KG1 (cell line): ENCODE measurements at regions not wholly inside any gene's neighbourhood (a gene's known extent, or its start where the extent isn't known, plus 50 kb on each side); places are given as distances from the start of the nearest gene placed in this dataset.
"Not testable (repeated sequence)": the region's sequence is repeated elsewhere in the genome, so short reads cannot be mapped to it uniquely, and the experiment has no call there.

ENCODE experiments used
- DNase-seq: peaks from one replicate; lab custom pipeline; 2025; lab: John Stamatoyannopoulos, UW

DNA sequence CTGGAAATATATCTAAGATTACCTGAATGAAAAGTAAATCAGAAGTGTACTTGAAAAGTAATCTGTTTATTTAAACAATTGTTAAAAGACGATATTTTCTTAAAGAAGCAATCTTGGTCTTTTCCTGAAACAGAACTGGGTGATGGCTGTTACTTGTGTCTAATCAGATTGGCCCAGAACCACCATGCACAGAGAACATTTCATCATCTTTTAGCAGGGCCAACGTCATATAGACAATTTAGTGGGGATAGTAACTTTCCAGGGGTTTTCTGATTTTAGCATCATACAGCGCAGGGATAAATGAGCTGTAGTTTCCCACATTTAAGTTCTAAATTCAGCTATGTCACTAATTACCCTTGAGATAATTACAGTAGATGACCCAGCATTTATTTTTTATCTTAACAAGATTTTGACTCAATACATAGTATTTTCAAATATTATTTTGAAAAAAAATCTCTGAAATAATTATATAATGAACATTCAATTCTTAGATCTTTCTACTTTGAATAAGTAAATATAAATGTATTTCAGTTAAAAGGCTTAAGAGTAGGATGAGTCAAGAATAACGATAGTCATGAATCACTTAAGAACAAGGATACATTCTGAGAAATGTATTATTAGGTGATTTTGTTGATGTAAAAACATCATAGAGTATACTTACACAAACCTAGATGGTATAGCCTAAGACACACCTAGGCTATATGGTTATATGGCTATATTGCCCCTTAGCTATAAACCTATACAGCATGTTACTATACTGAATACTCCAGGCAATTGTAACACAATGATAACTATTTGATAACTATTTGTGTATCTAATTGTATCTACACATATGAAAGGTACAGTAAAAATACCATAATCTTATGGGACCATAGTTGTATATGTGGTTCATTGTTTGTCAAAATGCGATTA is 103.8 kb upstream of the MME start:
- no peak for DNase-seq

DNA sequence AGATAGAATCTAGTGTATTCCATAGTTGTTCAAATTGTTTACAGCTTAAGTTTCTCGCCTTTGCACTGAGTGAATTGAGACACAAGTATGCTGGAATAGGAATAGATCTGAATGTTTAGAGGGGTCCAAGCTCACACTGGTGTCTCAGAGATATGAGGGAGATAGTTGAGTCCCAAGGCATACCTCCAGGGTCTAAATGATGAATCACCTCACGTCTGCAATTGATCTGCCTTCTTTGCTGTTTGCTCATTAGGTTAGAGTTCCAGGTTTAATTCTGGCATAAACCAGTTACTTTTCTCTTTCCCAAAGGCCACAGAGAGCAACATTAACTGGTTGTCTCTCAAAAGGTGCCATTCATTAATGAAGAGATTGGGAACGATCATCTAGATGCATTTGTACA is 106.3 kb upstream of the MME start:
- no peak for DNase-seq

DNA sequence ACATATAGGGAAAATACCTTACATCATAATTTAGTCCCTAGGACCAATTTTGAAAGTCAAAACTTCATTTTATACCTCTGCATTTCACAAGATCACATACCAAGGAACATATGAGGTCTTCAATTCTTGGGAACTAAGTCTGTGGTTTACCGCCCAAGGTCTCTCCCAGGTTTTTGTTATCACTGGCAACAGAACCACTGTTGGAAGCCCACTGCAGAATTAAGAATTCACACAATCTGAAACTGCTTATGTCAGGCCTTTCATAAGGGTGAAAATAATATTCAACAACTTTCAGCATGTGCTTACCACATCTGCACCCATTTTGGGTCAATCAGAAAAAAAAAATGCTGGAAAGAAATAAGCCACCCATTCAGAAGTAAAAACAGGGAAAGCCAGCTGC is 107.2 kb upstream of the MME start:
- no peak for DNase-seq

DNA sequence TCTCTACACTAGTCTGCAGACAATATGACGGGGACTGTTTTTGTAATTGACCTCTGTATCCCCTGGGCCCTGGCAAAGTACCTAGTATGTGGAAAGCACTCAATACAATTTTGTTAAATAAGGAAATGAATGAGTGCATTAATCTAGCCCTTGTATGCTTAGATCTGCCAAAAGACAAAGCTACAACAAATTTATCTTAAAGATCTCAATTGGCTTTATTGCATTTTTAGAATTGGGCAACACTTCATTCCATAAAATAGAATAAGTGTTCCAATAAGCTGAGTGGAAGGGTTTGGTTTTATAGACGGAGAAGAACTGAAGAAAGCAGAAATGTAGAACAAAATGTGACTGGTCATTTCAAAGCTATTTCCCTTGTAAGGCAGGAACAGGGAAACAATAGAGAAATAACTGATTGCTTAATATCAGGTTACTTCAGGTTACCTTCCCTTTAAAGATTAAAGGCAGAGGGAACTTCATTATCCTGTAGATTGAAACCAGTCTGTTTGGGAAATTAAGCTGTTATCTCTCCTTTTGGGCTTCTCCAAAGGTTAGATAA is 108.3 kb upstream of the MME start:
- DNase-seq: no peak

DNA sequence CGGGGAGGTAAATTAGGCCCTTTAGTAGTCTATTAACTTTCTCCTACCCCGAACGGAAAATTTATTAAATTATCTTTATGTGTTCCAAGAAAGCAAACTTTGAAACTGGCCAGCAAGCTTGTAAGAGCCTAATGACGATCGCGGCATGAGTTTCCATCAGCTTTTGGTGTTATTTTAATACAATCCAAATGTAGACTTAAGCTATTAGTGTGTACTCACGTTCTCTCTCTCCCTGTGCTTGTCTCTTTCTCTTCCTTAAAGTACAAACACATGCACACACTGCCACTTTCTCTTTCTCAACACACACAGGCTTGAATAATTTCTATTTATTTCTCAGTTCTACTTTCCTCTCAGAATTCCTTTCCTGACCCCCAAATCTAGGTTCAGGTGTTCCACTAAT is 108.8 kb upstream of the MME start:
- DNase-seq: no peak

DNA sequence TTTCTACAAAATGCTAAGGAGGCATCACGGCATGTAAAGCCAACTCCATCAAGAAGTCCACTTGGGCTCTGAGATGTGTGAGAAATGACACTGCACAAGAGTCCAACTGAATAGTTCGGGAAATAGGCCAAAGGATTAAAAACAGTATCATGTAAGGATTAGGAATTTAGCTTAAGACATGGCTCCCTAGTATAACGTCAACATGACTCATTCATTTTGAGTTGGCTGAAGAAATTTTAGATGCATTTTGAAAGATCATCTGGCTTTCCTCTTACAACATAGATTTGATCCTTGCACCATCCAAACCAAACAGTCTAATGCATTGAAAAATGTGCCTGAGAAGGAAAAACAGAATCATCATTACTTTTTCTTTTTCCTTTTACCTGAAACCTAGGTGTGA is 109.3 kb upstream of the MME start:
- DNase-seq: no peak

DNA sequence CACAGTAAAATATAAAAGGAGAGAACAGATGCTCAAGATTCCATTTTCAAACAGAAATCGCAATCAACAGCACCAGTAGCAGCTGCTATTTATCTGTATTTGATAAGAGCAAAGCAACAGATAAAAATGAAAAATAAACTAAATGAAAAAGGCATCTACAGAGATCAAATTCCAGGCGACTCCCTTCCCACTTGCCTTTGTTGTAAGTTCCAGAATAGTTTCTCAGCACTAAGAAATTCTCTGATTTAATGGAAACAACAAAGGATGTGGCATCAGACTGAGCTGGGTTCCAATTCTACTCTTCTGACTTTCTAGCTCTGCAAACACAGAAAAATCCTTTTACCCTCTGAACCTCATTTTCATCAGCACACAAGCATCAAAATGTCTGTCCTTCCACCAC is 110.8 kb upstream of the MME start:
- no peak for DNase-seq

DNA sequence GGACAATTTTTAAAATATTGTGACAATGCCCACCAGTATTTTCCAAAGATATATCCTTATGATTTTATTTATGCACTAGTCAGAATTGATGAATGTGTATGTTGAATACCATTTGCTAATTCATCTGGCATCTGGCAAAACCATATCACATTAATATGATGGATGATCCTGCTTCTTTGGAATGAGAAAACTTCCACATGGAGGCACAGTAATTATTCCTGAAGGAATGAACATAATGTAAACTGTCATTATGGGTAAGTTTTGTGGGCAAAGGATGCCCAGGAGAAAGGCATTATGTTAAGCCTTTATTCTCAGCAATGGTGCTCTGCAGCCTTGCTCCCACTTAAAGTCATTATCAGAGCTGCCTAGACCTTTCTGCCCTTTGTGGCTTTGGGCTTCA is 113.0 kb upstream of the MME start:
- DNase-seq: no peak

DNA sequence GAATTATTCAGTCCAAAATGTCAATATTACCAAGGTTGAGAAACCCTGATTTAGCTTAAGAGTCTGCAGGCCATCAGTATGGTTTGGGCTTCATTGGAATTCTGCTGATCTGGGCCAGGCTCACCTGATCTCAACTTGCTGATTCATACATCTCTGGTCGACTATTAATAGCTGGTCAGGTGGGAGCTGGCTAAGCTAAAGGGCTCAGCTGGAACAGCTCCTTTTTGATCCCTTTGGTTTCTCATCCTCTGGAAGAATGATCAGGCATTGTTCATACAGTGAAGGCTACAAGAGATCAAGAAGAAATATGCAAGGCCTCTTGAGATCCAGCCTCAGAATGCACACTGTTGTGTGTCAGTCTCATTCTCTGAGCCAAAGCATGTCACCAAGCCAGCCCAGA is 123.3 kb upstream of the MME start:
- no peak for DNase-seq

DNA sequence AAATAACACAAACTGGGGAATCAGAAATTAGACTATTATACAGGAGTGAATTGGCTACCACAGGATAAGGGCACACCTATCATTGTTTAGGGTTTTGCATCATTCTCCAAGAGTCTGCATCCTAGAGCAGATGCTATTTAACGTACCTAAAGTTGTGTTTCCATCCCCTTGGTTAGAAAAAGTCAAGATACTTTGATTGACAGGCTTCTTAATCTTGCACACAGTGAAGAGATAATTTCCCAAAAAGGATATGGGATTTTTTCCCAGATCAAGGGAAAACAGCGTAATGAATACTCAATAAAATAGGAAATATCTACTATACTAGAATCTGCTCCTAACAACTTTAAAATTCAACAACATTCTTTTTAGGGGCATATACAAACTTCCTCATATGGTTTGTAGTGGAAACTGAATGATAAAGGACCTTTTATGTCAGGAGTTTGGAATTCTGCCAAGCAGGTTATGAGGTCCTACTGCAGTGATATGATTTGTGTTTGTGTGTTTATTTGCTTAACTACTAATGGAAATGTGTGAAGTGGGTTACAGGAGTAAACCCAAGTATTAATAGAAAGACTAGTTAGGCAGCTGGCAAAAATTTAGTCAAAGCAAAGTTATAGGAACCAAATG is 124.1 kb upstream of the MME start:
- DNase-seq: no peak

DNA sequence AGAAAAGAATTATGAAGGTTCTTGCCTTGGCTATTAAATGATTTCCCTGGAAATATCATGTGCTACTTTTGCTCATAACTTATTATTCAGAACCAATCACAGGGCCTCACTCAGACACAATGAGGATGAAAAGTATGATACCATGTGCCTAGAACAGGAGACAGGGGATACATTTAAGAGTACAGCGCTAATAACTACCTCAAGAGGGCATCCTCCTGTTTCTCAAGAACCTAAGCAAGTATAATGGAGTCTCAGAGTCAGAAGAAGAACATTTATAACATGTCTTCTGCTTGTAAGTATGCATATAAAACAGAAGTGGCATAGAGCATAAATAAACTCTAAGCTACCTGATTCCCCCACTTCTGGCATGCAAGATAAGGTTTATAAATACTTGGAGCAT is 125.4 kb upstream of the MME start:
- DNase-seq: no peak

DNA sequence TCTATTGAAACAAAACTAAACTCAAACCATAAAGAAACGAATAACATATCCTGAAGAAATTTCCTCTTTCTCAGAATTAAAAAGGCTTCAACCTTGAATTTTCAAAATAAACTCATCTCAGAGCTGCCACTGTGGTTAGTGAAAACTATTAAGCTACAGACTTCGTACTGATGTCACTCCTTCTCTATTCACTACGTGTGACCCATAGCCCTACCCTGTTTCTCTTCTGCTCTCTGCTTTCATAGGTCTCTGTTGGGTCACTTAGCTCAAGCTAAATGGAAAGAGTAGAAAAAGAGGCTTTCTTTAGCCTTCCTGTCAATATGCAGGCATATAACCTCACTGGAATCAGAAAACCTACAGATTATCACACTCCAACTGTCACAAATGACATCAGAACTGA is 126.6 kb upstream of the MME start:
- DNase-seq: no peak

DNA sequence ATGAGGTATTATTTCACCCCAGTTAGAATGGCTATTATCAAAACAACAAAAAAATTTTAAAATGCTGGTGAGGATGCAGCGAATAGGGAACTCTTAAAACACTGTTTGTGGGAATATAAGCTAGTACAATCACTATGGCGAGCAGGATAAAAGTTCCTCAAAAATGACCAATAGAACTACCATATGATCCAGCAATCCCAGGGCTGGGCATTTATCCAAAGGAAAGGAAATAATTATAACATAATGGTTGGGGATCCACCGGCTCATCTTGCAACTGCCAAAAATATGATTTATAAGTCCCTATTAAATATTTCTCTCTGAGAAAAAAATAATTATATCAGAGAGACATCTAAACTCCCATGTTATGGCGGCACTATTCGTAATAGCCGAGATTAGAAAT is 127.6 kb upstream of the MME start:
- no peak for DNase-seq

DNA sequence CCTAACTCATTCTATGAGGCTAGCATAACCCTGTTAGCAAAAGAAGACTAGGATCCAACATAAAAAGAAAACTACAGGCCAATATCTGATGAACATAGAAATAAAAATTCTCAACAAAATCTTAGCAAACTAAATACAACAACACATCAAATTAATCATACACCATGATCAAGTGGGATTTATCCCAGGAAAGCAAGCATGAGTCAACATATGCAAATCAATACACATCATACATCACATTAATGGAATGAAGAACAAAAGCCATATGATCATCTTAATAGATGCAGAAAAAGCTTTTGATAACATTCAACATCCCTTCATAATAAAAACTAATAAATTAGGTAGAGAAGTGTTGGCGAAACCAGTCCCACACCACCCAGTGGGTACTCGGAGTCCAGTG is 136.1 kb upstream of the MME start:
- DNase-seq: no peak

DNA sequence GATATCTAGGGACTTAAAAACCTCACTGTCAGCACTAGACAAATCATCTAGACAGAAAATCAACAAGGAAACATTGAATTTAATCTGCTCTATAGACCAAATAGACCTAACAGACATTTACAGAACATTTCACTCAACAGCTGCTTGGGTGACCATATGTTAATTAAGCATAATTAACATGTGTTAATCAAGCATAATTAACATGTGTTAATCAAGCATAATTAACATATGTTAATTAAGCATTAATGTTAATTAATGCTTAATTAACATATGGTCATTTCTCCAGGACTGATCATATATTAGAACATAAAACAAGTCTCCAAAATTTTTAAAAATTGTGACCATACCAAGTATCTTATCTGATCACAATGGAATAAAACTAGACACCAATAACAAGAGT is 137.3 kb upstream of the MME start:
- no peak for DNase-seq

DNA sequence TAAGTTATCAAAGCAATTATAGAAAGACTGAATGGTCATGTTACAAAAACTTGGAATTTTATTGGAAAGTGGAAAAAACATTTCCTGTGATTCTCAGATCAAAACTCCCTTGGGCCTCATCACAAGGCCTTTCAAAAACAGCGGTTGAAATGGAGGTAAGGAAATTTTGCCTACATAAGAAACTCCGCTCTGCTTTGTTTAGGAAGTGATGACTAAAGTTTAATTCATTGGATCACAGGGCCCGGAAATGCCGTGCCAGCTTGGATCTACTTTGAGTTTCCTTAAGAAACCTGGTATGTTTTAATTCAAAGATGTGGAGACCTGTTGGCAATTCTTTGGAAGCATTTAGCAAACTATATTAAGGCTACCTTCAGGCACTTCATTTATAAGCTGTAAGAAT is 143.9 kb upstream of the MME start:
- DNase-seq: no peak

DNA sequence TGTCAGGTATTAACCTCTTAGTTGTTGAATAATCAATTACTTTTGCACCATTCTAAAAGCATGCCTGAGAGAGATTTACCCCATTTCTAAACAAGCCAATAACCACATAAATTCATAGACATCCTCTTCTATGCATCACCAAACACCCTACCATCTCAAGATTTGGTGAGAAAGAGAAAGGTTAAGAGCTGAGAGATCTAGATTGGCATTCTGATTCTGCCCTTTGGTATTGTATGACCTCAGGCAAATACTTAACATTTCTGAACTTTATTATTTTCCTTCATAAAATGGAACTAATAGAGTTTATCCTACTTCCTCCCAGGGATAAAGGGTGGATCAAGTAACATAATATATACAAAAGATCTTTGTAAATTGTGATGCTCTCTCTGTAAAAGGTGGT is 146.5 kb upstream of the MME start:
- no peak for DNase-seq

DNA sequence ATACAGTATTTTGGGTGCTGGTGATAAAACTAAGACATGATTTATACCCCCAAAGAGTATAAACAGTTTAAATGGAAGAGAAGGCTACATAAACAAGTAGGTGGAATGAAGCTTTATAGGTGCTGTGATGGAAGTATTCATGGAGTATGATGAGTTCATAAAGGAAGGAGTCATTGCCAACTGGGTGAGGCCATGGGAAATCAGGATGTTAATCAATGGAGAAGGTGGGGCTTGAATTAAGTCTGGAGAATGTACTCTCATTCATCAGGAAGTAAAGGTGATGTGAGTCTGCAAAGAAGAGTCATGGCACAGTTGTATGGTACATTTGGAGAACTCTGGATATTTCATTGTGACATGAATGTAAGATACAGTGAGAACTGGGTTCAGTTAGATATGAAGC is 147.5 kb upstream of the MME start:
- DNase-seq: no peak

DNA sequence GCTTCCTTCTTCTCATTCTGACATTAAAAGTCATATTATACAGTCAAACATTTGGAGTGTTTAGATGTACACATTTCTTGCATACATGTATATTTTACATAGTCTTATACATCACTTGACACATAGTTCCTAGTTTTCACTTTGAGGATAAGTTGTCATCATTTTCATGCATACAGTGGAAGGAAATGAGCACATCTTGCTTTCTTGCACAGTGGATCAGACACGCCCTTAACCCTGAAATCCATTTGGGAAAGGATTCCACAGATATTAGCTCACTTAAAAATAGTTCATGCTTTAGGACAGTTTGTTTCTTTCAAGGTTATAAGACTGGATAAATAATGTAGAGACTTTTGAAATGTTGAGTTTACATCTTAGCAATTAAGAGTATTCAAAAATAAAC is 148.6 kb upstream of the MME start:
- no peak for DNase-seq

DNA sequence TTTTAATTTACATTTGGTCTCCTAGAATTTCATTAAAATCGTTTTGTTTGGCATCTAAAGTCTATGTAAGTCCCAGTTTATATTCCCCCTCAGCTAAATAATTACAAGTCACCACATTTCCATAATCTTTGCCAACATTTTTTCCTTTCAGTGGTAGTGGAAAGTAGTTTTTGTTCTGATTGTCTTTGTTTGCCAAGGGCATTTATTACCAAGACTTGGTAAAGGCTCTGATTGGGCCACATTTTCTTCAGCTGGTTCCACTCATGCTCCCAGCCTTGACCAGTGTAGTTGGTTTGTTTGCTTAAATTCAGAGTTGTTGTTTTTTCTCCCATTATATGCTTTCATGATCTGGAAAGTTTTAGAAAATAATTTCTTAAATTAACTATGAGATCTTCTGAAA is 153.4 kb upstream of the MME start:
- no peak for DNase-seq

DNA sequence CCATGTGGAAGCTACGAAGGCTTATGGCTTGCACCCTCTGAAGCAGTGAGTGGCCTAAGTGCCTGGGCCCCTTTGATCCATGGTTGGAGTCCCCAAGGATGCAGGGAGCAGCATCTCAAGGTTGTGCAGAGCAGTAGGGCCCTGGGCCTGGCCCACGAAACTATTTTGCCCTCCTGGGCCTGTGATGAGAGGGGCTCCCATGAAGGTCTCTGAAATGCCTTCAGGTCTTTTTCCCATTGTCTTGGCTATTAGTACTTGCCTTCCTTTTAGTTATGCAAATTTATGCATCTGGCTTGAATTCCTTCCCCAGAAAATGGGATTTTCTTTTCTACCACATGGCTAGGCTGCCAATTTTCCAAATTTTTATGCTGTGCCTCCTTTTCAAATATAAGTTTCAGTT is 158.8 kb upstream of the MME start:
- no peak for DNase-seq

DNA sequence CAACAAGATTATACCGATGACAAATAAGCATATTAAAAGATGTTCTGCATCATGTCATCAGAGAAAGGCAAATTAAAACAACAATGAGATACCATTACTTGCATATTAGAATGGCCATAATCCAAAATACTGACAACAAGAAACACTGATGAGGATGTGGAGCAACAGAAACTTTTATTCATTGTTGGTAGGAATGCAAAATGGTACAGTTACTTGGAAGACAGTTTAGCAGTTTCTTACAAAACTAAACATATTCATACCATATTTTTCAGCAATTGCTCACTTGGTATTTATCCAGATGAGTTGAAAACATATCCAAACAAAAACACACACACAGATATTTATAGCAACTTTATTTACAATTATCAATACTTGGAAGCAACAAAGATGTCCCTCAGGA is 160.9 kb upstream of the MME start:
- DNase-seq: no peak

DNA sequence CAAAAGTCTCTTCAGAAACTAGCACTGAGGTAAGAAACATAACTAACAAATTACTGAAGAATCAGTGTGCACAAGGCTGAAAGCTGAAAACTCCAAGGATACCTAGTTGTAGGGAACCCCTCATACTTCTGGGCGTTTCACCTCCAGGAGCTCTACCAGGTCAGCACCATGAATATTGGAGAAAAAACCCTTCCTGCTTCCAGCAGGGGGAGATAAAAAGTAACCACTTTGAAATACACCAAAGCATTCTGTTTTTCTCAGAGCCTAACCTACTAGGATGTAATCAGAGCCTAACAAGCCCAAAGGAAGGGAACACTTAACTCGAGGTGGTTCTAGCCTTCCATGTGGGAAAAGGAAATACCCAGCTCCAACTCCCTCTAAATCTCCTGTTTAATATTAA is 175.8 kb upstream of the MME start:
- no peak for DNase-seq

DNA sequence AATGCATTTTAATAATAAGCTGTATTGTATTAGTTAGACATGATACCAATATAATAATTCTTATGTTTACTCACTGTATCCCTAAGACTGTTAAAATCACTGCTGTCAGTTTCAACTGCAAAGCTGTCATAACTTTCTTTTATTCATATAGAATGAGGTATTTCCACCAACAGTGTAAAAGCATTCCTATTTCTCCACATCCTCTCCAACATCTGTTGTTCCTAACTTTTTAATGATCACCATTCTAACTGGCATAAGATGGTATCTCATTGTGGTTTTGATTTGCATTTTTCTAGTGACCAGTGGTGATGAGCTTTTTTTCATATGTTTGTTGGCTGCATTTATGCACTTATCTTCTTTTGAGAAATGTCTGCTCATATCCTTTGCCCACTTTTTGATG is 177.6 kb upstream of the MME start:
- not testable (repeated sequence) for DNase-seq
